COLO829 (cell line): ENCODE measurements at regions not wholly inside any gene's neighbourhood (a gene's known extent, or its start where the extent isn't known, plus 50 kb on each side); places are given as distances from the start of the nearest gene placed in this dataset.

Source experiments
- DNase-seq: peaks from one replicate; pipeline ENCODE4 v3.0.0; 2012; ENCODE audit warnings: low spot score

GRCh38 chr2:134143568-134143967 is 110.3 kb upstream of the MGAT5 start:
- no peak for DNase-seq

- DNase-seq = no peak
These were observed 109.7 kb upstream of the MGAT5 start for GRCh38 chr2:134144081-134144596.

GRCh38 chr2:134144651-134145050 is 109.2 kb upstream of the MGAT5 start:
- no peak for DNase-seq

- DNase-seq = no peak
These were observed 108.4 kb upstream of the MGAT5 start for GRCh38 chr2:134145519-134145918.

- DNase-seq = no peak
These were observed 107.7 kb upstream of the MGAT5 start for GRCh38 chr2:134146161-134146560.

GRCh38 chr2:134146620-134147019 is 107.3 kb upstream of the MGAT5 start:
- DNase-seq = no peak

- DNase-seq = no peak
These were observed 105.7 kb upstream of the MGAT5 start for GRCh38 chr2:134148172-134148571.

- no peak for DNase-seq
These were observed 104.9 kb upstream of the MGAT5 start for GRCh38 chr2:134148843-134149472.

GRCh38 chr2:134149904-134150303 is 104.0 kb upstream of the MGAT5 start:
- DNase-seq = no peak

GRCh38 chr2:134150760-134151159 is 103.1 kb upstream of the MGAT5 start:
- DNase-seq = no peak

GRCh38 chr2:134152045-134153010 is 101.5 kb upstream of the MGAT5 start:
- no peak for DNase-seq

GRCh38 chr2:134153294-134153880 is 100.5 kb upstream of the MGAT5 start:
- no peak for DNase-seq

- no peak for DNase-seq
These were observed 99.6 kb upstream of the MGAT5 start for GRCh38 chr2:134154246-134154645.

- DNase-seq = no peak
These were observed 98.7 kb upstream of the MGAT5 start for GRCh38 chr2:134155134-134155533.

- no peak for DNase-seq
These were observed 95.6 kb upstream of the MGAT5 start for GRCh38 chr2:134158295-134158694.

- no peak for DNase-seq
These were observed 92.7 kb upstream of the MGAT5 start for GRCh38 chr2:134161170-134161547.

GRCh38 chr2:134163336-134163735 is 90.5 kb upstream of the MGAT5 start:
- DNase-seq = no peak

GRCh38 chr2:134164306-134164705 is 89.6 kb upstream of the MGAT5 start:
- DNase-seq = no peak

GRCh38 chr2:134167015-134167414 is 86.9 kb upstream of the MGAT5 start:
- DNase-seq = no peak

- no peak for DNase-seq
These were observed 84.1 kb upstream of the MGAT5 start for GRCh38 chr2:134169788-134170187.

- no peak for DNase-seq
These were observed 83.6 kb upstream of the MGAT5 start for GRCh38 chr2:134170294-134170693.

GRCh38 chr2:134170700-134171099 is 83.2 kb upstream of the MGAT5 start:
- DNase-seq = no peak
